Subcutaneous abdominal adipose tissue (tissue), 5 donors: ENCODE measurements at regions not wholly inside any gene's neighbourhood (a gene's known extent, or its start where the extent isn't known, plus 50 kb on each side); places are given as distances from the start of the nearest gene placed in this dataset.

Source experiments
- H3K27ac ChIP-seq: one replicate; pipeline ENCODE4 v1.7.0; 2013; ENCODE audit warnings: low read depth, mild to moderate bottlenecking, inconsistent platforms, low read length, moderate library complexity
- H3K27me3 ChIP-seq, 5 donors: one replicate each; pipeline ENCODE4 v1.7.0; 2013; ENCODE audit warnings: low read length in 5 of 5, inconsistent platforms in 1 of 5; ENCODE audit not compliant: control insufficient read depth in 5 of 5, insufficient read depth in 4 of 5
- H3K36me3 ChIP-seq, 5 donors: one replicate each; pipeline ENCODE4 v1.7.0; 2013; ENCODE audit warnings: low read length in 5 of 5; ENCODE audit not compliant: control insufficient read depth in 5 of 5, insufficient read depth in 5 of 5
- H3K4me1 ChIP-seq, 5 donors: one replicate each; pipeline ENCODE4 v1.7.0; 2013; ENCODE audit warnings: low read length in 5 of 5, mild to moderate bottlenecking in 3 of 5, moderate library complexity in 1 of 5; ENCODE audit not compliant: control insufficient read depth in 5 of 5, insufficient read depth in 5 of 5
- H3K4me3 ChIP-seq, 5 donors: one replicate each; pipeline ENCODE4 v1.7.0; 2013; ENCODE audit warnings: low read length in 5 of 5, low read depth in 1 of 5
- H3K9ac ChIP-seq, 5 donors: one replicate each; pipeline ENCODE4 v1.7.0; 2013; ENCODE audit warnings: low read length in 5 of 5, mild to moderate bottlenecking in 4 of 5, moderate library complexity in 3 of 5
- H3K9me3 ChIP-seq, 5 donors: one replicate each; pipeline ENCODE4 v1.7.0; 2013; ENCODE audit warnings: low read length in 5 of 5; ENCODE audit not compliant: control insufficient read depth in 5 of 5
- donor health status: healthy.
- donor health status: healthy.
- donor health status: healthy.
- donor health status: healthy.
- donor health status: healthy.

- Histone ChIP-seq H3K9ac (no peak overlapping the region), H3K27me3 (peaks cover 0 to 22% (median 8%) of the 10 kb centered on the region in 5 donors), H3K27ac (no peak overlapping the region), H3K4me3 (no peak overlapping the region), H3K9me3 (no peaks in the 10 kb centered on the region), H3K4me1 (no peaks in the 10 kb centered on the region), H3K36me3 (no peaks in the 10 kb centered on the region)
Measured at GRCh38 chr10:130551676-130552075, 415.5 kb downstream of the GLRX3 start.

- H3K36me3 ChIP-seq, result no peaks in the 10 kb centered on the region
- no peak overlapping the region for H3K4me3 ChIP-seq
- no peak overlapping the region for H3K9ac ChIP-seq
- no peaks in the 10 kb centered on the region for H3K4me1 ChIP-seq
- no peak overlapping the region for H3K27ac ChIP-seq
- peaks cover 0 to 15% (median 7%) of the 10 kb centered on the region in 5 donors for H3K27me3 ChIP-seq
- no peaks in the 10 kb centered on the region for H3K9me3 ChIP-seq
Measured at GRCh38 chr10:130553826-130554225, 417.6 kb downstream of the GLRX3 start.

- peaks cover 0 to 15% (median 6%) of the 10 kb centered on the region in 5 donors for H3K27me3 ChIP-seq
- no peaks in the 10 kb centered on the region for H3K9me3 ChIP-seq
- H3K9ac ChIP-seq, result no peak overlapping the region
- H3K4me1 ChIP-seq, result no peaks in the 10 kb centered on the region
- no peak overlapping the region for H3K27ac ChIP-seq
- H3K36me3 ChIP-seq, result no peaks in the 10 kb centered on the region
- no peak overlapping the region for H3K4me3 ChIP-seq
Measured at GRCh38 chr10:130554701-130555410, 418.7 kb downstream of the GLRX3 start.

- no peak overlapping the region for H3K4me3 ChIP-seq
- peaks cover 0 to 15% (median 6%) of the 10 kb centered on the region in 5 donors for H3K27me3 ChIP-seq
- H3K9me3 ChIP-seq, result no peaks in the 10 kb centered on the region
- no peaks in the 10 kb centered on the region for H3K36me3 ChIP-seq
- H3K4me1 ChIP-seq, result no peaks in the 10 kb centered on the region
- H3K27ac ChIP-seq, result no peak overlapping the region
- no peak overlapping the region for H3K9ac ChIP-seq
Measured at GRCh38 chr10:130555411-130555750, 419.2 kb downstream of the GLRX3 start.

GRCh38 chr10:130557181-130557845 lies 421.1 kb downstream of the GLRX3 start:
- no peaks in the 10 kb centered on the region for H3K4me1 ChIP-seq
- H3K27ac ChIP-seq, result no peak overlapping the region
- H3K4me3 ChIP-seq, result no peak overlapping the region
- H3K27me3 ChIP-seq, result peaks cover 0 to 18% (median 11%) of the 10 kb centered on the region in 5 donors
- H3K9ac ChIP-seq, result no peak overlapping the region
- no peaks in the 10 kb centered on the region for H3K36me3 ChIP-seq
- H3K9me3 ChIP-seq, result no peaks in the 10 kb centered on the region

- Histone ChIP-seq H3K9ac (no peak overlapping the region), H3K36me3 (no peaks in the 10 kb centered on the region), H3K4me3 (no peak overlapping the region), H3K4me1 (no peaks in the 10 kb centered on the region), H3K27ac (no peak overlapping the region), H3K27me3 (peaks cover 0 to 12% (median 9%) of the 10 kb centered on the region in 5 donors), H3K9me3 (no peaks in the 10 kb centered on the region)
Measured at GRCh38 chr10:130558746-130559546, 422.8 kb downstream of the GLRX3 start.

GRCh38 chr10:130559547-130559880 lies 423.3 kb downstream of the GLRX3 start:
- H3K9me3 ChIP-seq, result no peaks in the 10 kb centered on the region
- no peaks in the 10 kb centered on the region for H3K36me3 ChIP-seq
- no peak overlapping the region for H3K27ac ChIP-seq
- peaks cover 0 to 11% (median 9%) of the 10 kb centered on the region in 5 donors for H3K27me3 ChIP-seq
- no peak overlapping the region for H3K4me3 ChIP-seq
- no peaks in the 10 kb centered on the region for H3K4me1 ChIP-seq
- no peak overlapping the region for H3K9ac ChIP-seq

GRCh38 chr10:130560116-130560515 lies 423.9 kb downstream of the GLRX3 start:
- Histone ChIP-seq H3K9ac (no peak overlapping the region), H3K9me3 (no peaks in the 10 kb centered on the region), H3K36me3 (no peaks in the 10 kb centered on the region), H3K4me1 (no peaks in the 10 kb centered on the region), H3K27me3 (peaks cover 0 to 14% (median 9%) of the 10 kb centered on the region in 5 donors), H3K27ac (no peak overlapping the region), H3K4me3 (no peak overlapping the region)

- H3K4me3 ChIP-seq, result no peak overlapping the region
- no peak overlapping the region for H3K9ac ChIP-seq
- H3K4me1 ChIP-seq, result no peaks in the 10 kb centered on the region
- H3K9me3 ChIP-seq, result no peaks in the 10 kb centered on the region
- H3K27ac ChIP-seq, result no peak overlapping the region
- peaks cover under 1 to 18% (median 9%) of the 10 kb centered on the region in 5 donors for H3K27me3 ChIP-seq
- no peaks in the 10 kb centered on the region for H3K36me3 ChIP-seq
Measured at GRCh38 chr10:130560573-130560972, 424.4 kb downstream of the GLRX3 start.

GRCh38 chr10:130561681-130562080 lies 425.5 kb downstream of the GLRX3 start:
- Histone ChIP-seq H3K36me3 (no peaks in the 10 kb centered on the region), H3K9me3 (no peaks in the 10 kb centered on the region), H3K4me1 (no peaks in the 10 kb centered on the region), H3K4me3 (no peak overlapping the region), H3K27me3 (peaks cover 2 to 19% (median 9%) of the 10 kb centered on the region in 5 donors), H3K27ac (no peak overlapping the region), H3K9ac (no peak overlapping the region)
